ENCODE measurements at regions not wholly inside any gene's neighbourhood (a gene's known extent, or its start where the extent isn't known, plus 50 kb on each side); places are given as distances from the start of the nearest gene placed in this dataset.

DNA sequence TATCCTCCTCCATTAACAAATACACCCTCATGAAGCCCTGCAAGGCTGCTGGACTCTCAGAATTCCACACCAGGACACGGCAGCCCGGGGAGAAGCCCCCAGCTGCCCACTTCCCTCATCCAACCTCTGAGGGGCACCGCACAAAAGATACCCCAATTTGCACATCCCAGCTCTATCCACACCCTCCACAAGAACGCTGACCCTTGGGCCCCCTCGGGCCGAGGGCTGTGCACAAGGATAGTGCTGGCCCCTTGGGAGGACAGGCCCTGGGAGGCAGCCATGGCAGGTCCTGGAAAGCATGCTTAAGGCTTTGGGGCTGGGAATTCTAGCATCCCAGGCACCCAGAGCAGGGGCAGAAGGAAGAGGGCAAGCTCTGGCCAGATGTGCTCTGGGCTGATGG lies 77.4 kb upstream of the PRNP start:
- TF ChIP-seq POLR2A (IDR thresholded peaks at IDR 0.05; ENCODE audit: low read length) (no peak), GATA1 (IDR thresholded peaks at IDR 0.05; ENCODE audit: low read depth, low read length) (no peak)
- DNase-seq, result no peak

DNA sequence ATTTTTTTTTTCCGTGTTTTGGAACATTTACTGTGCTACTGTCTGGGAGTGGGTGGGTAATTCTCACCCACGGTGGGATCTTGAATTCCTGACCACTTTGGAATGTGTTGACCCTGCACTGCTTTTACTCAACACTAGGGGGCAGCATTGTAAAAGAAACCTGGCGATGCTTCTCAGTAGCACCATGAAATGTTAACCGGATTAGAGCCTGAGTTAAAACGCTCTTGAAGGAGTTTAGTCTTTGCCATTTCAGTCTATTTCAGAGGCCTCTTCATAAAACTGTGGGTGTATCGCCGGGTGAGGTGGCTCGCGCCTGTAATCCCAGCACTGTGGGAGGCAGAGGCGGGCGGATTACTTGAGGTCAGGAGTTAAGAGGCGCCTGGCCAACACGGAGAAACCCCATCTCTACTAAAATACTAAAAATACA lies 79.0 kb upstream of the PRNP start:
- peak; percentile 61 to 79 for DNase-seq
- TF ChIP-seq POLR2A (IDR thresholded peaks at IDR 0.05; ENCODE audit: low read length), result no peak
- TF ChIP-seq GATA1 (IDR thresholded peaks at IDR 0.05; ENCODE audit: low read depth, low read length), result no peak

- TF ChIP-seq GATA1 (IDR thresholded peaks at IDR 0.05; ENCODE audit: low read depth, low read length) (no peak), POLR2A (IDR thresholded peaks at IDR 0.05; ENCODE audit: low read length) (no peak)
- no peak for DNase-seq
Measured at GRCh38 chr20:4606051-4606450, 80.2 kb upstream of the PRNP start.

- TF ChIP-seq GATA1 (IDR thresholded peaks at IDR 0.05; ENCODE audit: low read depth, low read length), result no peak
- TF ChIP-seq POLR2A (IDR thresholded peaks at IDR 0.05; ENCODE audit: low read length), result no peak
Measured at GRCh38 chr20:4605166-4605565, 81.1 kb upstream of the PRNP start.

DNA sequence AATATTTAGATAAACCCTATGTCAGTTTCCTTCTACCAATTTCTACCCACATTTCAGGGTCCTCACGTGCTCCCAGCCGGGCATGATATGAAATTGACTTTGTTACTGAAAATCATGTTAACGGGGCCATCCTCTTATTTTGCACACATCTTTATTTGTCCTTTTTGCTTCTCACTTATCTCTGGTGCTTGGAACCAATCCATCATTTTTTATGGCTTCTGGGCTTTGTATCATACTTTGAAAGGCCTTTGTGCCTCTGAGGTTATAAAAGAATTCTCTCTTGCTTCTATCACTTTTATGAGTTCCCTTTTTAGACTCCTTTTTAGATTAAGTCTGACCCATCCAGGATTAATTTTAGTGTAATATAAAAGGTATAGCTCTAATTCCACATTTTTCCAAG lies 81.7 kb upstream of the PRNP start:
- TF ChIP-seq POLR2A (IDR thresholded peaks at IDR 0.05; ENCODE audit: low read length) (no peak), GATA1 (IDR thresholded peaks at IDR 0.05; ENCODE audit: low read depth, low read length) (no peak)
- DNase-seq, result no peak

More at GRCh38 chr20:4605166-4605565, 81.1 kb upstream of the PRNP start:
- no peak for DNase-seq

DNA sequence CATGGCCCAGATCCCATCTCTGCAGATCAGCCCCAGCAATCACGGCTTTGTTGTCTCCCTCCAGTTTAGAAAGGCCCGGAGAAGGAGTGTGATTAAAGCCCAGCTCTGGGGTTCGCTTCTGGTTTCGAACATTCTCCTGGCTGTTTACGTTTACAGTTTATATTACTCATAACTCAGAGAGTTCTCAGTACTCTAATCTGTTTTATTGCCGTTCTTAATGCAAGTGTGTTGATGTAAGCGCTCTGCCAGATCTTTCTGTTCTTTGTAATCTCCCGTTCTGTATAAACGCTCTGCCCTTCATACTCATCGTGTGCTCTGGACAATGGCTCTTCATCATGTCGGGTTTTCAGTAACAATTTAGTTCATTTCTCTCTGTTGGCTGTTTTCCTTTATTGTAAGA lies 82.5 kb upstream of the PRNP start:
- no peak for DNase-seq
- TF ChIP-seq GATA1 (IDR thresholded peaks at IDR 0.05; ENCODE audit: low read depth, low read length) (no peak), POLR2A (IDR thresholded peaks at IDR 0.05; ENCODE audit: low read length) (no peak)

- no peak for DNase-seq
- TF ChIP-seq POLR2A (IDR thresholded peaks at IDR 0.05; ENCODE audit: low read length) (no peak), GATA1 (IDR thresholded peaks at IDR 0.05; ENCODE audit: low read depth, low read length) (no peak)
Measured at GRCh38 chr20:4602297-4602631, 84.0 kb upstream of the PRNP start.

DNA sequence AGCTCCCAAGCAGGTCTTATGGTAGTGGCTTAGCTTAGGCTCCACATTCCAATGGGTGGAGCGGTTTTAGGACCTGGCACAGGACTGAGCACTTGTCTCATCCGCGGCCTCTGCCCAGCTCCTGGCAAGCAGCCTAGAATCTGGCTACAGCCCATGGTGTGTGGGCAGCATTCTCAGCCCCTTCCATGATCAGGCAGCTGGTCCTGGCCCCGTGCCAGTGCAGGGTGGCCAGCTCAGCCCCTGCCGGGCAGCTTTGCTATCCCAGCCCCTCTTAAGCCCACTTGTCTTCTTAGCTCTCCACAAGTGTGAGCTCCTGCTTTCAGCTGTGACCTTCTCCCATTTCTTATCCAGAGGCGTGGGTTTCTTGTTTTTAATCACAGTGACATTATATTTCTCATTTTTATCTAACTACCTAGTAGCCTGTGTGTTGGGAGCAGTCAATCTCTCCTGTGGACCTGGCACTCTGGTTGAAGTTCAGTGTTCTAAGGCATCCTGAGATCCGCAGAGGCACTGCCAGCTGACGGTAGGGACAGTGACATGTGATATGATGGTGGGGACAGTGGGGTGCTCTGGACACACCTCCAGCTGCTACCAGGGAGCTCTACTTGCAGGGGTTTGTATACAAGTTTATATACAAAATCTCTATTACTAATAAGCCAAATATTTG lies 84.5 kb upstream of the PRNP start:
- no peak for TF ChIP-seq GATA1 (IDR thresholded peaks at IDR 0.05; ENCODE audit: low read depth, low read length)
- no peak for TF ChIP-seq POLR2A (IDR thresholded peaks at IDR 0.05; ENCODE audit: low read length)
- no peak for DNase-seq

DNA sequence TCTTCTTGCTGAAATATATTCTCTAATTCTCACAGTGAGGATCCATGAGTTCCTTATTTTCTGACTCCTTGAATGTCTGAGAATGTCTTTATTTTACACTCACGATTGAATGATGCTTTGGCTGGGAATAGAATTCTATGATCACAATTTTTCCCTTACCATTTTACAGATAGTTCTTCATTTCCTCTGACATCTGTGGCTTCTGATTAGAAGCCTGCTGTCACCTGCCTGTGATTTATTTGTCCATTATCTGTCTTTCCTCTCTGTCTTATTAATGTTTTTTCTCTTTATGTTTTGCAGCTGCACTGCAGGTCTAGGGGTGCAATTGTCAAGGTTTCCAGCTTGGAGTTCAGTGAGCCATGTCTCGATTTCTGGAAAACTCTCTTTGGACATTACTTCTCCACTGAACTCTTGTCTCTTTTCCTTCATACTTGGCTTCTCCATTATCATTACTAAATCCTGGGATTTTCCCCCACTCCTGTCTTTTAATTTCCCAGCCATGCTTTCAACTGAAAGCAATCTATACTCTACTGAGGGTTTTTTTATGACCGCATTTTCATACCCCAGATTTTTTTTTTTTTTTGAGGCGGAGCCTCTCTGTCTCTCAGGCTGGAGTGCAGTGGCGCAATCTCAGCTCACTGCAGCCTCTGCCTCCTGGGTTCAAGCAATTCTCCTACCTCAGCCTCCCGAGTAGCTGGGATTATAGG lies 85.8 kb upstream of the PRNP start:
- TF ChIP-seq GATA1 (IDR thresholded peaks at IDR 0.05; ENCODE audit: low read depth, low read length), result no peak
- TF ChIP-seq POLR2A (IDR thresholded peaks at IDR 0.05; ENCODE audit: low read length), result no peak
- no peak for DNase-seq

DNA sequence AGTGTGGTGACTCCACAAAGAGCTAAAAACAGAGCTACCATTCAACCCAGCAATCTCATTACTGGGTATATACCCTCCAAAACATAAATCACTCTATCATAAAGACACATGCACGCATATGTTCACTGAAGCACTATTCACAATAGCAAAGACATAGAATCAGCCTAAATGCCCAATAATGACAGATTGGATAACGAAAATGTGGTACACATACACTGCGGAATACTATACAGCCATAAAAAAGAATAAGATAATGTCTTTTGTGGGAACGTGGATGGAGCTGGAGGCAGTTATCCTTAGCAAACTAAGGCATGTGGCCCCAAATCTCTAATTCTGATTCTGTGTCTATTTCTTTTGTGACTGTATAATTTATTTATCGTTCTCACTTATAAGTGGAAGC lies 89.0 kb upstream of the PRNP start:
- TF ChIP-seq GATA1 (IDR thresholded peaks at IDR 0.05; ENCODE audit: low read depth, low read length) (no peak), POLR2A (IDR thresholded peaks at IDR 0.05; ENCODE audit: low read length) (no peak)
- no peak for DNase-seq

GRCh38 chr20:4593149-4593525 lies 93.1 kb upstream of the PRNP start:
- TF ChIP-seq POLR2A (IDR thresholded peaks at IDR 0.05; ENCODE audit: low read length), result no peak
- no peak for TF ChIP-seq GATA1 (IDR thresholded peaks at IDR 0.05; ENCODE audit: low read depth, low read length)
- no peak for DNase-seq

GRCh38 chr20:4592316-4593148 lies 93.7 kb upstream of the PRNP start:
- TF ChIP-seq POLR2A (IDR thresholded peaks at IDR 0.05; ENCODE audit: low read length) (no peak), GATA1 (IDR thresholded peaks at IDR 0.05; ENCODE audit: low read depth, low read length) (no peak)
- peak; percentile 34 to 68 for DNase-seq

DNA sequence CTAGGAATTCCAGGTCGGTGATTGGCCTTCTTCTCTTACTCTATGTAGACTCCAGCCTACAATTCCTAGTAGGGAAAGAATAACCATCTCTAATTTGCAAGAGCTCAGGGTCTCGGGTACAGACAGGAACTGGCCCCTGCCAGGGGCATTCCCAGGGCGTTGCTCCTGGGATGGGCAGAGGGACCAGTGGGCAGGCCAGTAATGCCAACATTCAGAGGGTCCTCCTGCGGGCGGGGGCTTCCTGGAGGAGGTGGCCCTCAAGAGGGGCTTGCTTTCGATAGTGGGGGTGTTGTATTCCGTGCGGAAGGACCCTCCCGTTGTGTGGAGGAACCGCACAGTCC lies 94.3 kb upstream of the PRNP start:
- no peak for DNase-seq
- TF ChIP-seq GATA1 (IDR thresholded peaks at IDR 0.05; ENCODE audit: low read depth, low read length) (no peak), POLR2A (IDR thresholded peaks at IDR 0.05; ENCODE audit: low read length) (no peak)

DNA sequence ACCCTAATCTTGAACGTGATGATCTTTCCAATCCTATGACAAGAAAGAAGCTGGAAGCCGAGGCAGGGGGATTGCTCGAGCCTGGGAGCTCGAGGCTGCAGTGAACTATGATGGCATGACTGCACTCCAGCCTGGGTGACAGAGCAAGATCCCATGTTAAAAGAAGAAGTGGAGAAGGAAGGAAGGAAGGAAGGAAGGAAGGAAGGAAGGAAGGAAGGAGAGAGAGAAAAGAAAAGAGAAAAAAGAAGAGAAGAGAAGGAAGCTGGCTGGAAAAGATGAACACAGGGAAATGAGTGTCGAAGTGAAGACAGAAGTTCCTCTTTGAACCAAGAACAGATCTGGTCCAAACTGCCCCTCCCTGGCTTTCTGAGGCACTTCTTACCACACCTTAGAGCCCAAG lies 100.5 kb upstream of the PRNP start:
- TF ChIP-seq POLR2A (IDR thresholded peaks at IDR 0.05; ENCODE audit: low read length) (no peak), GATA1 (IDR thresholded peaks at IDR 0.05; ENCODE audit: low read depth, low read length) (no peak)

More for the DNA sequence above, 100.5 kb upstream of the PRNP start:
- no peak for DNase-seq

All from erythroblast (primary cell).